SKM-1 treated with dmso at 0.1 percent for 144 hours (cell line): ENCODE measurements at regions not wholly inside any gene's neighbourhood (a gene's known extent, or its start where the extent isn't known, plus 50 kb on each side); places are given as distances from the start of the nearest gene placed in this dataset.
"Not testable (repeated sequence)": the region's sequence is repeated elsewhere in the genome, so short reads cannot be mapped to it uniquely, and the experiment has no call there.

Experiments used
- DNase-seq: peaks from one replicate; lab custom pipeline; 2025; ENCODE audit not compliant: unreplicated experiment; lab: John Stamatoyannopoulos, UW

- DNase-seq, result no peak
Observed at GRCh38 chr19:31838163-31838815, 489.1 kb upstream of the TSHZ3 start.

- no peak for DNase-seq
Observed at GRCh38 chr19:31840371-31840770, 491.1 kb upstream of the TSHZ3 start.

GRCh38 chr19:31841755-31842154, 492.5 kb upstream of the TSHZ3 start:
- DNase-seq, result no peak

- no peak for DNase-seq
Observed at GRCh38 chr19:31863122-31863521, 482.3 kb upstream of the ZNF507 start.

- no peak for DNase-seq
Observed at GRCh38 chr19:31874313-31874712, 471.1 kb upstream of the ZNF507 start.

- no peak for DNase-seq
Observed at GRCh38 chr19:31875591-31875990, 469.8 kb upstream of the ZNF507 start.

- no peak for DNase-seq
Observed at GRCh38 chr19:31880283-31880682, 465.1 kb upstream of the ZNF507 start.

- DNase-seq, result no peak
Observed at GRCh38 chr19:31881988-31882387, 463.4 kb upstream of the ZNF507 start.

- DNase-seq, result no peak
Observed at GRCh38 chr19:31882709-31883108, 462.7 kb upstream of the ZNF507 start.

- DNase-seq, result no peak
Observed at GRCh38 chr19:31883296-31883990, 462.0 kb upstream of the ZNF507 start.

- no peak for DNase-seq
Observed at GRCh38 chr19:31885280-31885853, 460.0 kb upstream of the ZNF507 start.

GRCh38 chr19:31890230-31890629, 455.2 kb upstream of the ZNF507 start:
- DNase-seq, result no peak

- DNase-seq, result no peak
Observed at GRCh38 chr19:31892060-31892459, 453.4 kb upstream of the ZNF507 start.

- DNase-seq, result not testable (repeated sequence)
Observed at GRCh38 chr19:31893491-31893890, 451.9 kb upstream of the ZNF507 start.

GRCh38 chr19:31894451-31894850, 451.0 kb upstream of the ZNF507 start:
- no peak for DNase-seq

- DNase-seq, result no peak
Observed at GRCh38 chr19:31897292-31897691, 448.1 kb upstream of the ZNF507 start.

GRCh38 chr19:31900991-31901390, 444.4 kb upstream of the ZNF507 start:
- no peak for DNase-seq

GRCh38 chr19:31902821-31903220, 442.6 kb upstream of the ZNF507 start:
- DNase-seq, result no peak

GRCh38 chr19:31903979-31904378, 441.4 kb upstream of the ZNF507 start:
- DNase-seq, result no peak

GRCh38 chr19:31906111-31906871, 439.1 kb upstream of the ZNF507 start:
- no peak for DNase-seq

GRCh38 chr19:31907661-31908060, 437.7 kb upstream of the ZNF507 start:
- no peak for DNase-seq

- no peak for DNase-seq
Observed at GRCh38 chr19:31908080-31908479, 437.3 kb upstream of the ZNF507 start.
